ENCODE measurements at regions not wholly inside any gene's neighbourhood (a gene's known extent, or its start where the extent isn't known, plus 50 kb on each side); places are given as distances from the start of the nearest gene placed in this dataset.

DNA sequence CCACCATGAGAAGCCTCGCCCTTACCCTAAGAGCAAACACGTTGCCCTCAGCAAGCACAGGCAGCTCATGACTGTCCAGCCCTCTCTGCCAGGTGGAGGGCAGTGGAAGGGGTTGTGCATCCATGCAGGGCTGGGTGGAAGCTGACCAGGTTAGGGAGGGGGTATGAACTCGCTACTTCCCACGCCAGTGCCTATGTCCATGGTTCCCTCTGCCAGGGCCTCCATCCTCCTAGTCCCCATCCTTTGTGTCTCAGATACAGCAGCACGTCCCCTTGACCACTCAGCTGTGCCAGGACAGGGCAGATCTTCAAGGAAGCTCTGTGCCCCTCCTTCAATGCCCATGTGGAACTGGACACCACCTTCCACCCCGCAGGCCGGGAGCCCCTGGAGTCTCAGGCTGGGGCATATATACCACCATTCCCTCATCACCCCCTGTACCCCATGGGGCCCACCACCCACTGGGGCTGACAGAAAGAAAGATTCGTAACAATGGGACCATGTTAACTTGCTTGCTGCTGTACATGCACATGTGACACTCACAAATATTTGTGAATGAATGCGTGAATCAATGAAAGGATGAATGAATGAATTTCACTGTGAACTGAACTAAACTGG, 90.7 kb downstream of the ANKRD60 start:
- no peak overlapping the region for H3K4me3 ChIP-seq (ENCODE audit: low read length)
- no peak overlapping the region for H3K4me2 ChIP-seq (ENCODE audit: low read length)
- peaks cover 7% of the 10 kb centered on the region for H3K4me1 ChIP-seq (ENCODE audit: control insufficient read depth, insufficient read depth, low read length)
- H3K36me3 ChIP-seq (ENCODE audit: insufficient read depth, low read length): no peaks in the 10 kb centered on the region
- H3K9ac ChIP-seq (ENCODE audit: low read depth, low read length): no peak overlapping the region
- peaks cover 56% of the 10 kb centered on the region for H3K27me3 ChIP-seq (ENCODE audit: control insufficient read depth, insufficient read depth, low read length)
- no peaks in the 10 kb centered on the region for H3K9me3 ChIP-seq (replicated peaks; ENCODE audit: low read length)

DNA sequence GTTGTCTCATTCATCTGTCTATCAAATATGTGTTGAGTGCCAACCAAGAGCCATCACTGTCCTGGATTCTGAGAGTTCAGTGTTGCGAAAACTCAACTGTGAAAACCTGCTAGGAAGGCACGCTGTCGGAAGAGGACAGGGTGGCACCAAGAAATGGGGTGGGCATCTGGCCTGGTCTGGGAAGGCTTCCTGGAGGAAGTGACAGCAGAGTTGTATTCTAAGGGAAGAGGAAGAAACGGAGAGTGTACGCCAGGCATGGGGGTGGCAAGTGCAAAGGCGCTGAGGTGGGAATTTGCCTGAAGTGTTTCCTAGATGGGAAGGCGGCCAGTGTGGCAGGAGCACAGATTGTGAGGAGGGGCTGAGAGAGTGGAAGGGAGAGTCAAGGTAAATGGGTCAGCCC, 91.2 kb downstream of the ANKRD60 start:
- Histone ChIP-seq H3K4me2 (ENCODE audit: low read length) (no peak overlapping the region), H3K27me3 (ENCODE audit: control insufficient read depth, insufficient read depth, low read length) (peaks cover 56% of the 10 kb centered on the region), H3K9me3 (replicated peaks; ENCODE audit: low read length) (no peaks in the 10 kb centered on the region), H3K4me3 (ENCODE audit: low read length) (no peak overlapping the region), H3K36me3 (ENCODE audit: insufficient read depth, low read length) (no peaks in the 10 kb centered on the region), H3K9ac (ENCODE audit: low read depth, low read length) (no peak overlapping the region), H3K4me1 (ENCODE audit: control insufficient read depth, insufficient read depth, low read length) (peaks cover 12% of the 10 kb centered on the region)

DNA sequence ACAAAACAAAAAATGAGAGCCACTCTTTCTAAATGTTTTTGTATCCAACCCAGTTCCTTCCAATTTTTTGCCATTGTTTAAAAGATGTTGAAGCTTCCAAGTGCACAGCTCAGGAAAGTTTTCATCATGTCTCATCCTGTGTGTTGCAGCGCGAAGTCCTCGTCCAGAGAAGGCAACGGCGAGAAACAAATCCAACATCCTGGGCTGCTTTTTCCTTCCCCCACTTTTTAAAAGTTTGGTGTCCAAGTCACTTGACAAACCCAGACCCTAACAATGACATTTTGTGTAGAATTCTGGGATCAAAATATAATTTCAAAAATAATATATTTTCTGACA, 92.3 kb downstream of the ANKRD60 start:
- H3K36me3 ChIP-seq (ENCODE audit: insufficient read depth, low read length): no peaks in the 10 kb centered on the region

DNA sequence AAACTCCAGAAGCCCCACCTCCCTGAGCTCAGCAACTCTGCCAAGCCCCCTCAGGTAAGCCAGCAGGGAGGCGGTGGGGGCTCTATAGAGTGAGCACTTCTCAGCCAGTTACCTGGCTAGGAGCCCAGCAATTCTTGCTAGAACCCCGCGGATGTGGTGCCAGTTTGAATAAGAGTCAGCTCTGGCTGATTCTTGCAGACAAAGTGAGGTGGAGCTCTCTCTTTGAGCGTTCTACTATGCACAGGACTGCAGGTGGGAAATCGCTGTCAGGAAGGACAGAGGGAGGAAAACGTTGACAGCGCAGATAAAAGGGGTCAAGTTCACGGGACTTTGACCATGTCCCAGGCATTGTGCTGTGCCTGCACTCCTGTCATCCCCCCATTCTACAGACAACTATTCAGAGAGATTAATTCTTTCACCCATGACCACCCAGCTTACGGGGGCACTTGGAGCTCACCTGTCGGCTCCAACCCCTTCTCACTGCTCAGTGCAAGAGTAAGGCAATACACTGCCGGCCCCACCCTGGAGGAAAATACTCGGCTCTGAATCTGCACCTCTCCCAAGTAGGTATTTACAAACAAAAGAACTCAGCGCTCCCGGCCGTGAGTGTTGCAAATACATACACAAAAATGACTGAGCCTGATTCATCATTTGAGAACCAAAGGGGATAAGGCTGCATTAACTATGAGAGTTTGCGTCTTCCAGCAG, 92.9 kb downstream of the ANKRD60 start:
- H3K4me2 ChIP-seq (ENCODE audit: low read length): no peak overlapping the region
- H3K4me1 ChIP-seq (ENCODE audit: control insufficient read depth, insufficient read depth, low read length): peaks cover 26% of the 10 kb centered on the region
- no peak overlapping the region for H3K9ac ChIP-seq (ENCODE audit: low read depth, low read length)
- peaks cover 48% of the 10 kb centered on the region for H3K27me3 ChIP-seq (ENCODE audit: control insufficient read depth, insufficient read depth, low read length)
- H3K9me3 ChIP-seq (replicated peaks; ENCODE audit: low read length): no peaks in the 10 kb centered on the region
- H3K36me3 ChIP-seq (ENCODE audit: insufficient read depth, low read length): no peaks in the 10 kb centered on the region
- no peak overlapping the region for H3K4me3 ChIP-seq (ENCODE audit: low read length)

More for the DNA sequence above, 92.3 kb downstream of the ANKRD60 start:
- Histone ChIP-seq H3K4me2 (ENCODE audit: low read length) (no peak overlapping the region), H3K27me3 (ENCODE audit: control insufficient read depth, insufficient read depth, low read length) (peaks cover 52% of the 10 kb centered on the region), H3K9ac (ENCODE audit: low read depth, low read length) (no peak overlapping the region), H3K9me3 (replicated peaks; ENCODE audit: low read length) (no peaks in the 10 kb centered on the region), H3K4me1 (ENCODE audit: control insufficient read depth, insufficient read depth, low read length) (peaks cover 23% of the 10 kb centered on the region), H3K4me3 (ENCODE audit: low read length) (no peak overlapping the region)

DNA sequence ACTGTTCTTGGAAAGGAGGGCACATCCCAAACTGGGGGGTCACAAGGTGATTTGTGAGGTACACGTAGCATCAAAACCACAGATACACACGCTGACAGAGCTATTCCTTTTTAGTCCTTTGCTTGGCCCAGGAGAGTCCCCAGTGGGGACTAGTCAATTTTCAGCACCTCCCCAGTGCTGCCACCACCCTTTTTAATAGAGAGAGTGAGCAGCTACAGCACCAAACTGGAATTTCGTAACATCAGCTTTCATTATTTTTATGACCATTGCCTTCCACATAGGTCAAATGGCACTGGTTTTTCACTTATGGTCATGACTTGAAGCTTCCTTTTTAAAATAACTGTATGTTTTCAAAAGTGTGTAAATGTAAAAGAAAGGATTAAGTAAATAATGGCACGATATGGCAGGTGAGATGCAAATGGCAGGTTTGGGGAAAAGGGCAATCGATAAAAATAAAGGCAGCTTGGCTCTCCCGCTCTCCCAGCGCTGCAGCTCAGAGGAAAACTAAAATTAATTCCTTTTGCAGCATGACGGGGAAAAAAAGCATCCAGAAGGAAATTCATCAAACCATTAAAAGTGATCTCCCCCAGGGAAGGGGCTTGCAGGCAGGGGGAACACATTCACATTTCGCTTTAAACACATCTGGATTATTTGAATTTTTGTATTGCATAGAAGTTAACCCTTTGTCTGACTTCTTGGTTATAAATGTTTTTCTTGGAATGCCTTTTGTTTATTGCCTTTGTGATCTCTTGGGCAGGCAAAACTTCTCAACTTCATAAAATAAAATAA, 95.2 kb downstream of the ANKRD60 start:
- H3K4me1 ChIP-seq (ENCODE audit: control insufficient read depth, insufficient read depth, low read length): peaks cover 26% of the 10 kb centered on the region
- H3K4me2 ChIP-seq (ENCODE audit: low read length): no peak overlapping the region
- H3K9ac ChIP-seq (ENCODE audit: low read depth, low read length): no peak overlapping the region
- no peaks in the 10 kb centered on the region for H3K36me3 ChIP-seq (ENCODE audit: insufficient read depth, low read length)
- no peaks in the 10 kb centered on the region for H3K9me3 ChIP-seq (replicated peaks; ENCODE audit: low read length)
- H3K4me3 ChIP-seq (ENCODE audit: low read length): no peak overlapping the region
- peaks cover 29% of the 10 kb centered on the region for H3K27me3 ChIP-seq (ENCODE audit: control insufficient read depth, insufficient read depth, low read length)

DNA sequence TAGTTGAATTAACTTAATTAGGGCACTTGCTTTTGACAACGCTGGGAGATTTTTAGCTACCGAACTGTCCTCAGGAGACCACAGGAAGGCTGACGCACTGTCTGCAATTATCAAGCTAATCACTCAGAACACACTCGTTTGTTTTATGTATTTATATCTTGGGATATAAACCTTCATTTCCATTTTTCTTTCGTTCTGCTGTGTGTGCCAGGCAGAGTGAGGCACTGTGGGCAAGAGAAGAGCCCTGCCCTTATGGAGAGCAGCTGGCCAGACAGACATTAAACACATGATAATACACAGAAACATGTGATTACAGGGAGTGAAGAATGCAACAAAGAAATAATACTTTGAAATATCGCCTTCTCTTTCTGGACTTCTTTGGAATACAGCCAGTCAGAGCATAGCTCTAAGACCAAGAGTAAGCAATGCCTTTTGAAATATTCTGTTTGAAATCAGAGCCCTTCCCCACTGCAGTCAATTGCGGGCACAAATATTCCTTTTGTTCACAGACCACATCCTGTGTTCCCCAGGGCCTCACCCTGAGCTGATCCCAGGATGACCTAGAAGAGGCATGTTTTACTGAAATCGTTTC, 96.8 kb downstream of the ANKRD60 start:
- Histone ChIP-seq H3K4me3 (ENCODE audit: low read length) (peak overlapping the region; percentile 18), H3K4me1 (ENCODE audit: control insufficient read depth, insufficient read depth, low read length) (peaks cover 32% of the 10 kb centered on the region), H3K36me3 (ENCODE audit: insufficient read depth, low read length) (no peaks in the 10 kb centered on the region), H3K27me3 (ENCODE audit: control insufficient read depth, insufficient read depth, low read length) (peaks cover 14% of the 10 kb centered on the region), H3K9me3 (replicated peaks; ENCODE audit: low read length) (no peaks in the 10 kb centered on the region), H3K4me2 (ENCODE audit: low read length) (peak overlapping the region; percentile 65), H3K9ac (ENCODE audit: low read depth, low read length) (peak overlapping the region; percentile 60)

DNA sequence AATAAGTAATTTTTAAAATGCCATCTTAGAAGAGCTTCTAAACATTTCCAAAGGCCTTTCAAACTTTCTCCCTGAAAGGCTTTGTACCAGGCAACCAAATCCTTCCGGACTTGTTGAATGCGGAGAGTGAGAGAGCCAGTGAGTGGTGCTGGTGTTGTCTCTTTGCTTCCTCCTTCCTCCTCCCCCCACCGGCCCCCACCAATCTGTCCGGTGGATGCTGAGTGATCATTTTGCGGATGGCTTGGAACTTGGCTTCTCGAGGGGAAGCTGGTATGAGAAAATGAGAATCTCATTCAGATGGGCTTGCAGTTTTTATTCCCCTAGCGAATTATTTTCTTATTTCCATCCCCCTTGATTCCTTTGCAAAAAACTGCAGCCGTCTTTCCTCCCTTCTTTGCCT, 97.3 kb downstream of the ANKRD60 start:
- H3K4me3 ChIP-seq (ENCODE audit: low read length): peak overlapping the region; percentile 18
- peaks cover 32% of the 10 kb centered on the region for H3K4me1 ChIP-seq (ENCODE audit: control insufficient read depth, insufficient read depth, low read length)
- H3K27me3 ChIP-seq (ENCODE audit: control insufficient read depth, insufficient read depth, low read length): peaks cover 12% of the 10 kb centered on the region
- peak overlapping the region; percentile 65 for H3K4me2 ChIP-seq (ENCODE audit: low read length)
- H3K36me3 ChIP-seq (ENCODE audit: insufficient read depth, low read length): no peaks in the 10 kb centered on the region
- peak overlapping the region; percentile 60 for H3K9ac ChIP-seq (ENCODE audit: low read depth, low read length)
- no peaks in the 10 kb centered on the region for H3K9me3 ChIP-seq (replicated peaks; ENCODE audit: low read length)

DNA sequence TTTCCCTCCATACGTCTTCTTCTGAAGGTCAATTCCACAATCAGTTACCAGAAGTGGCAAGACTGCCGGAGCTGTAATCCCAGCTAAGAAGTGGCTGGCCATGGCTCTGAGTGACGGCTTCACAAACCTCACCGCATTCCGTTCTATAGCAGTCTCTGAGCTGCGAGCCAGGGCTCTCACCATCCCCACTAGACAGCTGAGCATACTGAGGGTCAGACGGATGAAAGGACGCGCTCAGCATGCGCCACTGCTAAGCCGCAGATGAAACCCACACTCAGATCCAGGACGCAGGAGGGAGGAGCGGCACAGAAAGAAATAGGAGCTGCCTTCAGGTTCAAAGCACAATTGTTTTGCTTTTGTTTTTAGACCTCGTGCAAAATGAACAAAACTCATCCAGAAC, 97.9 kb downstream of the ANKRD60 start:
- peaks cover 32% of the 10 kb centered on the region for H3K4me1 ChIP-seq (ENCODE audit: control insufficient read depth, insufficient read depth, low read length)
- H3K36me3 ChIP-seq (ENCODE audit: insufficient read depth, low read length): no peaks in the 10 kb centered on the region
- H3K27me3 ChIP-seq (ENCODE audit: control insufficient read depth, insufficient read depth, low read length): peaks cover 8% of the 10 kb centered on the region
- H3K4me3 ChIP-seq (ENCODE audit: low read length): no peak overlapping the region
- H3K9ac ChIP-seq (ENCODE audit: low read depth, low read length): peak overlapping the region; percentile 60
- no peaks in the 10 kb centered on the region for H3K9me3 ChIP-seq (replicated peaks; ENCODE audit: low read length)
- no peak overlapping the region for H3K4me2 ChIP-seq (ENCODE audit: low read length)

DNA sequence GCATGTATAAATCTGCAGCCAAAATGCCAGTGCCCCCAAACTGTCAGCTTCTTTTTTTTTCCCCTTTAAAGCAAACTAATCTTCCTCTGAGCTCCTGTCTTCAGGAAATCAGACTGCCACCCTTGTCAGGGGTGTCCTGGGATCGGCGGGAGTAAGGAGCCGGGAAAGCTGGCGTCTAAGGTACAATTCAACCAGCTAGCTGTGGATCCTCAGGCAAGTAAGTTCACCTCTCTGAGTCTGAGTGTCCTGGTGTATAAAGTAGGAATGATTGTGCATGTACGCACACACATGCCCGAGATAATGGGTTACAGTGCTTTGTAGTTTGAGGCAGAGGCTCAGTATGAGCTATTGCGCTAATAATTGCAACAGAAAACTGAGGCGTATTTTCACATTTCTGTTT, 98.3 kb downstream of the ANKRD60 start:
- no peaks in the 10 kb centered on the region for H3K9me3 ChIP-seq (replicated peaks; ENCODE audit: low read length)
- H3K9ac ChIP-seq (ENCODE audit: low read depth, low read length): no peak overlapping the region
- peaks cover 5% of the 10 kb centered on the region for H3K27me3 ChIP-seq (ENCODE audit: control insufficient read depth, insufficient read depth, low read length)
- no peaks in the 10 kb centered on the region for H3K36me3 ChIP-seq (ENCODE audit: insufficient read depth, low read length)
- no peak overlapping the region for H3K4me2 ChIP-seq (ENCODE audit: low read length)
- peaks cover 32% of the 10 kb centered on the region for H3K4me1 ChIP-seq (ENCODE audit: control insufficient read depth, insufficient read depth, low read length)
- H3K4me3 ChIP-seq (ENCODE audit: low read length): no peak overlapping the region

DNA sequence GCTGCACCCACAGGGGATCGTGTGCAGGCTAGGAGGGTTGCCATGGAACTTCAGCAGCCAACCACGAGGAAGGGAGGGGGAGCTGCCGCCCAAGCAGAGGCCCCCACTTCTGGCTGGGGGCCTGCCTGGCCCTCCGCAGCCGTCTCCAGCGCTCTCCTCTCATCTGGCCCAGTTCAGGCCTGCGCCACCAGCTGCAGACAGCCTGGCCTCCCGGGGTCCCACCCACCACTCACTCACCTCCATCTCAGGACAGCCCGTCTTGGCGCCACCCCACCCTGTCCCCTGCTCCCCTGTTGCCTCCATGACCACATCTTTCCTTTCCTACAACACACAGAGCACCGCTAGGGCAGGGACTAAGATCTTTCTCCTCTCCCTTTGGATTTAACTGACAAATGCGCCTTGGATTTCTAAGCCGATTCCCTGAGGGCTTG, 98.7 kb downstream of the ANKRD60 start:
- Histone ChIP-seq H3K4me1 (ENCODE audit: control insufficient read depth, insufficient read depth, low read length) (peaks cover 32% of the 10 kb centered on the region), H3K27me3 (ENCODE audit: control insufficient read depth, insufficient read depth, low read length) (peaks cover 2% of the 10 kb centered on the region), H3K4me3 (ENCODE audit: low read length) (no peak overlapping the region), H3K4me2 (ENCODE audit: low read length) (no peak overlapping the region), H3K9me3 (replicated peaks; ENCODE audit: low read length) (no peaks in the 10 kb centered on the region), H3K36me3 (ENCODE audit: insufficient read depth, low read length) (no peaks in the 10 kb centered on the region), H3K9ac (ENCODE audit: low read depth, low read length) (no peak overlapping the region)
